Activated CD4-positive, alpha-beta memory T cell treated with anti-CD3 and anti-CD28 coated beads, Interleukin-2, amount 10 ng/mL, durations not matched to agents 7 days and 5 days (primary cell): ENCODE measurements at regions not wholly inside any gene's neighbourhood (a gene's known extent, or its start where the extent isn't known, plus 50 kb on each side); places are given as distances from the start of the nearest gene placed in this dataset.

ENCODE experiments used
- CTCF ChIA-PET: fragments of 350-600 bp; sonication (Branson Sonifier 250); formaldehyde crosslinking; loops from one replicate; lab custom pipeline; 2021; ENCODE audit warnings: antibody characterized with exemption, inconsistent platforms; lab: Charles Lee
- POLR2A ChIA-PET: fragments of 350-600 bp; sonication (Branson Sonifier 250); formaldehyde crosslinking; loops from one replicate; lab custom pipeline; 2021; ENCODE audit warnings: antibody characterized with exemption; lab: Charles Lee
- DNase-seq: peaks from one replicate; pipeline ENCODE4 v3.0.0-alpha.2; 2020
- H3K27ac Mint-ChIP-seq: one replicate; pipeline ENCODE4 v1.8.0; 2021; ENCODE audit warnings: mild to moderate bottlenecking, mixed read lengths
- H3K27me3 Mint-ChIP-seq: one replicate; pipeline ENCODE4 v1.8.0; 2021; ENCODE audit warnings: mixed read lengths
- H3K36me3 Mint-ChIP-seq: one replicate; pipeline ENCODE4 v1.8.0; 2021; ENCODE audit warnings: low read depth, mixed read lengths
- H3K4me1 Mint-ChIP-seq: one replicate; pipeline ENCODE4 v1.8.0; 2021; ENCODE audit warnings: mixed read lengths
- H3K4me3 Mint-ChIP-seq: one replicate; pipeline ENCODE4 v1.8.0; 2021; ENCODE audit warnings: mild to moderate bottlenecking, mixed read lengths
- H3K9me3 Mint-ChIP-seq: one replicate; pipeline ENCODE4 v1.8.0; 2021; ENCODE audit warnings: mixed read lengths

DNA sequence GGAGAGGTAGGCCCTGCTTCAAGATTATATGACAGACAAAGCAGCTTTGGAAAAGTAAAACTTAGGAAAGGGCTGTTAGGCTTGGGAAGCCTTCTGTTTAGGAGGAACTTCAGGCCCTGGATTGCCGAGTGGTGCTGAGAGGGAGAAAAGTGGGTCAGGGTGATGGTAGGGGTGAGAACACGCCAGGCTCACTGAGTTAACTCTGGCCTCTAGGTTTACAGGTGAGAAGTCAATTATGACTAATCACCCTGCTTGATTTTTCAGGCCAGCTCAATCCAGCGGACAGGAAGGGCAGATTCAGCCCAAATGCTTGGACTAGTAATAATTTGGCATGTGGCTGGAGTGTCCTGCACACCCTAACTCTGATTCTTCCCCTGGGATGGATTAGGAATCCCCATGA lies 365.1 kb upstream of the LMCD1 start:
- no peaks in the 10 kb centered on the region for H3K9me3 Mint-ChIP-seq
- ChIA-PET CTCF (no interaction called here), POLR2A (no interaction called here)
- H3K4me1 Mint-ChIP-seq = no peaks in the 10 kb centered on the region
- DNase-seq = no peak
- no peaks in the 10 kb centered on the region for H3K27me3 Mint-ChIP-seq
- H3K27ac Mint-ChIP-seq = no peak overlapping the region
- no peaks in the 10 kb centered on the region for H3K36me3 Mint-ChIP-seq
- H3K4me3 Mint-ChIP-seq = no peak overlapping the region

DNA sequence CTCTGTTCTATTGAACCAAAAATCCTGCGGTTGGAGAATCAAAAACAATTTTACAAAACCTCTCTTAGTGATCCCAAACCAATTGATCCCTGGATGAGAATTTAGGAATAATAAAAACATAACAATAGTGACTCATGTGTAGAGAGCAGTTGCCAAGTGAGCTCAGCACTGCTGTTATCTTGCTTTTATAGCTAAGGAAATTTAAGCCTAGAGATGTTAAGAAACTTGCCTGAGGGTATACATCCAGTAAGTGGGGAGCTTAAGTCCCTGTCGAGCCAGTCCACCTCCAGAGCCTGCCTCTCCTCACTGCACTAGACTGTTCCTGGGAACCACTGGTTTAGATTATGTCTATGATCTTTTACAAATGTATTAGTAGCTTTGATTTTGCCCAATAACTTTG lies 358.4 kb upstream of the LMCD1 start:
- no peaks in the 10 kb centered on the region for H3K36me3 Mint-ChIP-seq
- no peaks in the 10 kb centered on the region for H3K4me1 Mint-ChIP-seq
- ChIA-PET CTCF (no interaction called here), POLR2A (no interaction called here)
- no peaks in the 10 kb centered on the region for H3K9me3 Mint-ChIP-seq
- no peak for DNase-seq
- no peak overlapping the region for H3K27ac Mint-ChIP-seq
- peaks cover 4% of the 10 kb centered on the region for H3K27me3 Mint-ChIP-seq
- no peak overlapping the region for H3K4me3 Mint-ChIP-seq

DNA sequence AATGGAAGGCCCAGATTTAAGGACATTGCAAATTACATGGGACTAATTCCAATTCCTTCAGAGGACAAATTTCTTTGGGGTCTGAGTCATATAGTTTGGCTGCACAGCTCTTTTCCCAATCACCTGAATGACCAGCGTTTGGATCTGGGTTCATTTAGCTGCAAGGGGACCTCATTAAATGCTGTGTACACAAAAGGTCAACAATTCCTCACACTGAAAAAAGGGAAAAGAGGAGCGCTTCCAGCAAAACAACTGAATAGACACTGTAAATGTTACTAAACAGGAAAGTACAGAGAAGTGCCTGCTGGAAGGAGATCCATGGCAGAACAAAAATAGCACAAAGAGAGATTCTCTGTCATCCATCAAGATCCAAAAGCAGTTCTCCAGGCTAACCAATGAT lies 356.0 kb upstream of the LMCD1 start:
- DNase-seq = no peak
- H3K27me3 Mint-ChIP-seq = peaks cover 4% of the 10 kb centered on the region
- ChIA-PET CTCF (no interaction called here), POLR2A (no interaction called here)
- H3K27ac Mint-ChIP-seq = no peak overlapping the region
- H3K36me3 Mint-ChIP-seq = no peaks in the 10 kb centered on the region
- no peaks in the 10 kb centered on the region for H3K9me3 Mint-ChIP-seq
- H3K4me3 Mint-ChIP-seq = no peak overlapping the region
- no peaks in the 10 kb centered on the region for H3K4me1 Mint-ChIP-seq

DNA sequence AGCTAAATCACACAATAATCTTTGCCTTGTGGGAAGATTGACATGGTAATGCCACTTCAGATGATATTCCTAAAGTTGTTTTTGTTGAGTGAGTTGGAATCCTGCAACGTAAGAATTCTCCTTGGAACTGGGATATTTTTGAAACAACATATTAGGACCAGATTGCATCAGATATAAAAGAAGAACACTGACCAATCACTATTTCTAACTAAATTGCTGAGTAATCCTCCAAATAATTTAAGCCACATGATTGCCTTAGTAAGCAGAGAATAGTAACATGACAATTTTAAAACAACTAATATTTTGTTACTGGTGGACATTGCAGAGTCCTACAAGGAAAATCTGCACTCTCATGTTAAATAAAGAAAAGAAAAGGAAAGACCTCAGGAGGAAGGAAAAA lies 353.9 kb upstream of the LMCD1 start:
- H3K27ac Mint-ChIP-seq = no peak overlapping the region
- CTCF ChIA-PET = no interaction called here

DNA sequence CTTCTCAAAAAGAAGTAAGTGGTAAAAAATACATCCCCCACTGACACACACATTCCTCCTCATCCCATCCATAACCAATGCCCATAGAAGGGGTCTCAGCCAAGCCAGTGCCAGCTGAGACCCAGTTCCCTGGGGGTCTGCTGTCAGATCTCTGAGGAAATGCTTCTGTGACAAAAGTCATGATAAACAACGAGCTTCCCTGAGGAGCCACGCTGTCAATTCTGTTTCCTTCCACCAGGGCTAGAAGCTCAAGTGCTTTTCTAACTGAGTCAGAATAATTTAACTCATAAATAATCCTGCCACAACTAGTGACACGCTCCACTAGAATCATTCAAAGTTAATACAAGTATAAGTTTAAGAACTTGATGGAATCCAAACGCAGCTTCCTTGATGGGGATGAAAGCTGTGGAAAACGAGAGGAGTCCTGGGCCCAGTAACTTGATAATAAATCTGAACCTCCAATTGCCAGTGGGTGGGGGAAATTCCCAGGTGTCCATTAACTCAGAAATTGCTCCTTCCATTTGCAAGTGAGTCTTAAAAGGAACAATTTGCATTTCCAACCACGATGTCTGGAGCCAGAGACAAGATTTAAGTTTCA lies 348.7 kb upstream of the LMCD1 start:
- Mint-ChIP-seq H3K27me3 (no peaks in the 10 kb centered on the region), H3K4me1 (no peaks in the 10 kb centered on the region), H3K4me3 (no peak overlapping the region), H3K27ac (no peak overlapping the region), H3K36me3 (no peaks in the 10 kb centered on the region), H3K9me3 (no peaks in the 10 kb centered on the region)
- CTCF ChIA-PET = interaction anchor here (1.8 kb wide), 1 partner anchor 42 kb away, joined by 4 read pairs; no protein-coding TSS in a partner anchor
- POLR2A ChIA-PET = no interaction called here
- no peak for DNase-seq

More for the DNA sequence above, 353.9 kb upstream of the LMCD1 start:
- Mint-ChIP-seq H3K27me3 (peaks cover 4% of the 10 kb centered on the region), H3K4me3 (no peak overlapping the region), H3K9me3 (no peaks in the 10 kb centered on the region), H3K4me1 (no peaks in the 10 kb centered on the region), H3K36me3 (no peaks in the 10 kb centered on the region)
- POLR2A ChIA-PET = no interaction called here
- no peak for DNase-seq

DNA sequence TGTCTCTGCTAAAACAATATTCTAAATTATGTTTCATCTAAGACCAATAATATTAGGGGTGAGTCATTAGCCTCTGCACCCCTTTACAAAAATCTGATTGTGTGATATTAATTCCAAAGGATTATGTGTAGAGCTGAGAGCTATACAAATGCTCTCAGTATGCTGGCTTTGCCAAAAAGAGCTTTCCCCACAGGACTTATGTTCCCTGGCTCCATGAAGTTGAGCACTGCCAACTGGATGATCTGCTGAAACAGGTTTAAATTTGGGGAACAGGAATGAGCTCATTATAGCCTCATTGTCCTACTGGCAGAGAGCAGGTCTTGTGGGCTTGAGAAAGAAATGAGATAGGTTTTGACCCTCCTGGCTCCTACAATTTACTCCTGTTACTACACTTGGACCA lies 347.8 kb upstream of the LMCD1 start:
- H3K27me3 Mint-ChIP-seq = no peaks in the 10 kb centered on the region
- H3K4me3 Mint-ChIP-seq = no peak overlapping the region
- H3K27ac Mint-ChIP-seq = no peak overlapping the region
- no peak for DNase-seq
- CTCF ChIA-PET = interaction anchor here (1.8 kb wide), 1 partner anchor 43 kb away, joined by 4 read pairs; no protein-coding TSS in a partner anchor
- POLR2A ChIA-PET = no interaction called here
- no peaks in the 10 kb centered on the region for H3K36me3 Mint-ChIP-seq
- H3K4me1 Mint-ChIP-seq = no peaks in the 10 kb centered on the region
- H3K9me3 Mint-ChIP-seq = no peaks in the 10 kb centered on the region

DNA sequence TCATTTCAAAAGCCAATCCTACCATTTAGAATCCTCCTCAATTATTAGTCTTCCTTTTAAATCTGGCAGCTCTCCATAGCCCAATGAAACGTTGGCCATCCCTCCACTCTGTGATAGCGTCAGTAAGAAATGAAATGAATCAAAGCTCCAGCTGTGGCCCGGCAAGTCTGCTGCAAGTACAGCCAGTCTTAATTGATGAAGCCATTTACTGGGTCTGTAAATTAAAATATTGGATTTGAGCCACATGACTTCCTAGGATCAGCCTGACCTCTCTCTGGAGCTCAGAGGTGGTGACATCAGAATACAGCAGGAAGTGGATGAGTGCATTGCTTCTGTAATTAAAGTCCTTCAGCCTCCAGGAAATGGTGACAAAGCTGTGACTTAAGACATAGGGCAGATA lies 347.0 kb upstream of the LMCD1 start:
- Mint-ChIP-seq H3K4me1 (no peaks in the 10 kb centered on the region), H3K36me3 (no peaks in the 10 kb centered on the region), H3K27ac (no peak overlapping the region), H3K9me3 (no peaks in the 10 kb centered on the region), H3K4me3 (no peak overlapping the region), H3K27me3 (no peaks in the 10 kb centered on the region)
- DNase-seq = no peak
- CTCF ChIA-PET = no interaction called here
- POLR2A ChIA-PET = no interaction called here

DNA sequence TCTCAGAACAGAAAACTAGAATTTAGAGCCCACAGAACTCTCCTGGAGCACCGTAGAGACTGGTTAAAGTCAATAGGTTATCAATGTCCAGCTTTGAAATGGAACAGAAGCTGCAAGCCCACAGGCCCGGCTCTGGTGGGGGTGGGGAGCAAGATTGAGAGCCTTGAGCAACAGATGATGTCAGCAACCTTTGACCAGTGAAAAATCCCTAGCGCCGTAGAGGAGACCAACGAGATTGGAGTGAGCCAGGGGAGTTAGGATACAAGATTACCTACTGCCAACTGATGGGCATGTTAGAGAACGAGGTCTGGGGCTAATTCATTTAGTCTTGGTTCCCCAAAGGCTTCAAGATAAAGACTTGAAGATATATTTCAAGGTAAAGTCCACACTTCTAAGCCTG lies 345.5 kb upstream of the LMCD1 start:
- Mint-ChIP-seq H3K4me1 (no peaks in the 10 kb centered on the region), H3K27me3 (no peaks in the 10 kb centered on the region), H3K9me3 (no peaks in the 10 kb centered on the region), H3K27ac (no peak overlapping the region), H3K36me3 (no peaks in the 10 kb centered on the region), H3K4me3 (no peak overlapping the region)
- no peak for DNase-seq
- CTCF ChIA-PET = no interaction called here
- POLR2A ChIA-PET = no interaction called here

DNA sequence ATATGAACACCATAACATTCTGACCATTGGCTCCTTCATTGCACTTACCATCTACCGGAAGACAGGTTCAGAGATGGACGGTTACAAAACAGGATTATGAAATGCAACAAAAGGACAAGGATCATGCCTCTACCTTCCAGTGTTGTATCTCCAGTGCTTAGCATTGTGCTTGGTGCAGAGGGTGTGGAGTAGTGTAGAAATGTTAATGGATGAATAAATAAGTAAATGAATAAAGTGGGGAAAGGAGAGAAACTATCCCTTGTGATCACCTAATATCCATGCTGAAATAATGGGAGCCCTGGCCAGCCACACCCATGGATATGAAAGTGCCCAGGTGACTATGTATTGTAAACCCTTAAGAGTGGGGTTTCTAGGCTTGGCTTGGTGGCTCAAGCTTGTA lies 344.8 kb upstream of the LMCD1 start:
- ChIA-PET CTCF (no interaction called here), POLR2A (no interaction called here)
- DNase-seq = no peak
- Mint-ChIP-seq H3K4me3 (no peak overlapping the region), H3K4me1 (no peaks in the 10 kb centered on the region), H3K27ac (no peak overlapping the region), H3K9me3 (no peaks in the 10 kb centered on the region), H3K27me3 (no peaks in the 10 kb centered on the region), H3K36me3 (no peaks in the 10 kb centered on the region)

DNA sequence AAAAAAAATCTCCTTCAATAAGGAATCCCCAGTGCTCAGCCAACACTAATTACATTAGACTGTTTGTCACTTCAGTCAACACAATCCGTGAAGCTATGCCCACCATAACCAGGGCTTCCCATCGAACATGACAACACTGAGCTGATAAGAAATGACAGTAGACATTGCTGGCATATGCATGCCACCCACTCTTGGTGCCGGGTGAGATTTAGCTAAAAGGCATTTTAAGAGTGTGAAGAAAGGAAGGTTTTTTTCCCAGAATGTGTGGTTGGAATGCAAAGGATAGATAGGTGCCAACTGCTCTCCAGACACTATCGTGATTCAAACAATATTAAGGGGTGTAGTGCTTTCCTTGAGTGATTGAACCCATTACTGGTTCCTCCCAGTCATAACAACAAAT lies 344.0 kb upstream of the LMCD1 start:
- Mint-ChIP-seq H3K4me3 (no peak overlapping the region), H3K36me3 (no peaks in the 10 kb centered on the region)

DNA sequence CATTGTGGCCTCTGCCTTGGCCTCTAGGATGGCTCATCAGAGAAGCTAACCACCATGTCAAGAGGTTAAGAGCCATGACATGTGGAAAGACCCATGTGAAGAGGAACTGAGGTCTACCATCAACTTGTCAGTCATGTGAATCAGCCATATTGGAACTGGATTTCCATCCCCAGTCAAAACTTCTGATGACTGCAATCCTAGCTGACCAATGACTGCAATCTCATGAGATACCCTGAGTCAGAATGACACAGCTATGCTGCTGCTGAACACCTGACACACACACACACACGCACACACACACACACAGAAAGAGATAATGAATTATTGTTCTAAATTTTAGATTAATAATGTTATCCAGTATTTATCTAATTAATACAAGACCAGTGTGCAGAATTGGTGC lies 337.5 kb upstream of the LMCD1 start:
- no peak overlapping the region for H3K27ac Mint-ChIP-seq
- no peaks in the 10 kb centered on the region for H3K9me3 Mint-ChIP-seq
- POLR2A ChIA-PET = no interaction called here
- CTCF ChIA-PET = no interaction called here
- no peaks in the 10 kb centered on the region for H3K36me3 Mint-ChIP-seq
- H3K4me1 Mint-ChIP-seq = no peaks in the 10 kb centered on the region
- no peak for DNase-seq
- no peak overlapping the region for H3K4me3 Mint-ChIP-seq
- H3K27me3 Mint-ChIP-seq = no peaks in the 10 kb centered on the region

More for the DNA sequence above, 344.0 kb upstream of the LMCD1 start:
- Mint-ChIP-seq H3K27ac (no peak overlapping the region), H3K9me3 (no peaks in the 10 kb centered on the region), H3K27me3 (no peaks in the 10 kb centered on the region), H3K4me1 (no peaks in the 10 kb centered on the region)
- ChIA-PET POLR2A (no interaction called here), CTCF (no interaction called here)
- no peak for DNase-seq

DNA sequence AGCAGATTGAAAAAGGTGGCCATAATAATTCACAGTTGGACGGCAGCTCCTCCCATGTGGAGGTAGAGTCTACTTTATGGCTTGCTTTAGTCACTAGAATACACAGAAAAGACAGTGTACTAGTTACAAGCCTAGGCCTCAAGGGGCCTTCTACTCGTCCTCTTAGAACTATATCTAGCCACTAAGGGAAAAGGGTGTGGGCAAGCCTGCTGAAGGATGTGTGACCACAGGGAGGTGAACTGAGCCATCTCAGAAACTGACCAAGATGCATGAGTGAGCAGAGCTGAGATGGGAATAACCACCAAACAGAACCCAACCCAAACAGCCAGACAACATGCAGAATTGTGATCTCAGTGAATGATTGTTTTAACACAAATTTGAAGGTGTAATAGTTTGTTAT lies 335.6 kb upstream of the LMCD1 start:
- Mint-ChIP-seq H3K27me3 (no peaks in the 10 kb centered on the region), H3K4me3 (no peak overlapping the region), H3K27ac (no peak overlapping the region), H3K36me3 (no peaks in the 10 kb centered on the region), H3K4me1 (no peaks in the 10 kb centered on the region), H3K9me3 (no peaks in the 10 kb centered on the region)
- CTCF ChIA-PET = no interaction called here
- POLR2A ChIA-PET = no interaction called here
- DNase-seq = no peak

DNA sequence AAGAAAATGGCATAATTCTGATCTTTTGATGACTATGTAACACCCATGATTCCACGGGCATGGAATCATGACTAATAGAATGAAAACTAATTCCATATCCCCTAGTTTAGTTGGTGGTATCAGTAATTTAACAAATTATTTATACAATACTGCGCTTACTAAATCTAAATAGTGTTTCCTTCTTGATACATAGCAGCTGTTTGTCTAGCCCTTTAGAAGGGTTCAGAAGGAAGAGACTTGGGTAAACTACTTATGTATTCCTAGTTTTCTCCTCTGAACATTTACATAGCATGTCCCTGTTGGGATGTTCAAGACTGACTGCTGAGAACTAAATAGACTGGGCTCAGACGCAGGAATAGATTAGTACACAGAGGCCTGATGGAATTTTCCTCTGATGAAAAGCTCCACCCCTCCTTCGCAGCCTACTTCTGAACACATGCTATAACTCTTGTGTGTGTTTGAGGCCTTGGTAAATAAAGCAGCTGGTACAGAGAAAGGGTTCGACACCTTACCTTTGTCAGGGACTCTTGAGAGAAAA lies 330.6 kb upstream of the LMCD1 start:
- Mint-ChIP-seq H3K4me3 (no peak overlapping the region), H3K36me3 (no peaks in the 10 kb centered on the region)

DNA sequence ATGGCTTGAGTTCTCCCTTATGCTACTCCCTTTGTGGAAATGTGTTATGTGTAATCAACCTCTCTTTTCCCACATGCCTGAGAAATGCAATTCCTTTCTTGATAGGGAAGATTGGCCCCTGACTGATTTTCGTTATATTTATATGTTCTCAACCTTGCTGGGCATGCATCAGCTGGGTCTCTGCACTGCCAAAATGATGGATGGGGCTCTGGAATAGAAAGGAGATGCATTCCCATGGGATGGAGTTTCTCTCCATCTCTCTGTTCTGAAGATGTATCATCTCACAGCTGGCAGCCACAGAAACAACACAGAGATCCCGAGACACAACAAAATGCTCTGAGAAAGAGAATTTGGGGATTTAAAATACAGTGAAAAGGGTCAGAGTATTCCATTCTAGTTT lies 327.7 kb upstream of the LMCD1 start:
- CTCF ChIA-PET = no interaction called here
- POLR2A ChIA-PET = no interaction called here
- Mint-ChIP-seq H3K9me3 (no peaks in the 10 kb centered on the region), H3K4me1 (no peaks in the 10 kb centered on the region), H3K27ac (no peak overlapping the region), H3K27me3 (no peaks in the 10 kb centered on the region), H3K36me3 (no peaks in the 10 kb centered on the region), H3K4me3 (no peak overlapping the region)
- DNase-seq = no peak

More for the DNA sequence above, 330.6 kb upstream of the LMCD1 start:
- CTCF ChIA-PET = no interaction called here
- no peak for DNase-seq
- Mint-ChIP-seq H3K27ac (no peak overlapping the region), H3K27me3 (no peaks in the 10 kb centered on the region), H3K4me1 (no peaks in the 10 kb centered on the region), H3K9me3 (no peaks in the 10 kb centered on the region)
- POLR2A ChIA-PET = interaction anchor here (0.5 kb wide), 1 partner anchor 105 kb away, joined by 3 read pairs; no protein-coding TSS in a partner anchor
